ENCODE measurements at regions not wholly inside any gene's neighbourhood (a gene's known extent, or its start where the extent isn't known, plus 50 kb on each side); places are given as distances from the start of the nearest gene placed in this dataset.

GRCh38 chr5:56459394-56460194 lies 226.5 kb upstream of the ANKRD55 start:
- TF ChIP-seq CTCF (IDR thresholded peaks at IDR 0.05): no peak
- TF ChIP-seq POLR2A (IDR thresholded peaks at IDR 0.05): no peak
- TF ChIP-seq POLR2AphosphoS5 (IDR thresholded peaks at IDR 0.05): no peak

Measured in prostate gland (tissue), 2 donors.